HUDEP-2 (cell line): ENCODE measurements at regions not wholly inside any gene's neighbourhood (a gene's known extent, or its start where the extent isn't known, plus 50 kb on each side); places are given as distances from the start of the nearest gene placed in this dataset.

ENCODE experiments used
- DNase-seq, 76 experiments: peaks; one replicate each; lab custom pipeline; 2025; ENCODE audit not compliant: unreplicated experiment in 76 of 76; lab: John Stamatoyannopoulos, UW

DNA sequence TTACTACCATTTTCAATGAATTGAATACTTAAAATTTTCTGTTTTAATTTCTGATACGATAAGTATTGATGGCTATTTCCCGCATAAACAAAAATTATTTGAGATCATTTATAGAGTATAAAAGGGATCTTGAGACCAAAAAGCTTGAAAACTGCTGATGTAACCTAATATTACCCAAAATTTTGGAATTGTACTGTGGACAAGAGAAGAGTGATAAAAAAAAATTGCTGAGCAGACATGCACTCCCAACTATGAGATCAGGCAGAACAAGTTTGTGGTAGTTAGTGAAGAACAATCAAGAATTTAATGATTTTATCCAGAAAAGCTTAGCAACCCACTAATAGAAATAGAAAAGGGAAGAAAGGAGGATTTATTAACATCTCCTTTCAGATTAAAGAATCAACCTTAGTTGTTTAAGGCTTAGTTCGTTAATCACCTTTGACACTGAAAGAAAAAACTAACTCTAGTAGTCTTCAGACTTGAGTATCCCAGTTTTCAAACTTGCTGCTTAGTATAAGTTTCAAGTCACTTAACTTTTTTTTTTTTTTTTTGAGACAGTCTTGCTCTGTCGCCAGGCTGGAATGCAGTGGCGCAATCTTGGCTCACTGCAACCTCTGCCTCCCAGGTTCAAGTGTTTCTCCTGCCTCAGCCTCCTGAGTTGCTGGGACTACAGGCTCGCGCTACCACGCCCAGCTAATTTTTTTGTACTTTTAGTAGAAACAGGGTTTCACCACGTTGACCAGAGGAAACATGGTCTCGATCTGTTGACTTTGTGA is 50.6 kb upstream of the ZC3HAV1 start:
- no peak for DNase-seq

DNA sequence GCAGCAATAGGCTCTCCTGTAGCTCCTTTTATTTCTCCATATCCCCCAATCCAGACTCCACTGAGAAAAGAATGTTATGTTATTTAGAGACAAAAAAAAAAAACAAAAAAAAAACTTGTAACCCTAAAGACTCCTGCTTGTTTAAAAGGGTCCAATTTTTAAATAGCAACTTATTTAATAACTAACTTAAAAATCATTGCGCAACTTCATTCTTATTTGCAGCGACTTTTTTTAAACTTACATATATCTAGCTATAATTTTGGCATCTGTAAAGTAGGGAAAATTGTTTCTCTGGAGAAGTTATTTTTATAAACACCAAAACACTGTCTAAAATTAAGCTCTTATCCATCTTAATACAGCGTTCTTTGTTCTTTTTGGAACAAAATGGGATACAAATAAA is 59.0 kb upstream of the ZC3HAV1 start:
- no peak for DNase-seq

GRCh38 chr7:139169816-139170215 is 60.3 kb upstream of the ZC3HAV1 start:
- DNase-seq: no peak

GRCh38 chr7:139172775-139173174 is 58.3 kb upstream of the UBN2 start:
- DNase-seq: no peak

- DNase-seq: no peak
These were observed 53.3 kb upstream of the UBN2 start for GRCh38 chr7:139177696-139178095.

DNA sequence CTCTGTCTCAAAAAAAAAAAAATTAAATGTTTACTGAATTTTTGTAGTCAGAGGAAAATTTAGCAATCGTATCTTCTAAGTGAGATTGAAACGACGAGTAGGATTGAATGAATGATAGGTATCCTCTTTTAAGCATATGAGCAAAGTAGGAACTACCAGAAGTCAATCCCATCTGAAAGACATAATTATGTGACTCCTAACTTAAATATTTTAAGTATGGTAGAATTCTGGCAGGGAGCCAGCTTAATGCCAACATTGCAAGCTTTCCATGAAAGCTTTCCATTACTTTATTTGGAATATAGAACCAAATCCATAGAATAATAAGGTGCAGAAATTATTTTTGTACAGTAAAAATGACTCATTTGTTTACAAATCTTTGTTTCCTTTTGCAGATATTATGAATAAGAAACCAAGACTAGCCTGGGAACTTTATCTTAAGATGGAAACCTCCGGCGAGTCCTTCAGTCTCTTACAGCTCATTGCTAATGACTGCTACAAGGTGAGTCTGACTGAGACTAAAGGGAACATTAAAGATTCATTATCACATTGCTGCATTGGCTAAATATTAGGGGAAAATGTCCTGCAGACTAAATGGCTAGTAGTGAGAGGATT is 50.2 kb upstream of the UBN2 start:
- DNase-seq: peak in 1 of 76 experiments; percentile 3
